PC-9 (cell line): ENCODE measurements at regions not wholly inside any gene's neighbourhood (a gene's known extent, or its start where the extent isn't known, plus 50 kb on each side); places are given as distances from the start of the nearest gene placed in this dataset.
"Not testable (repeated sequence)": the region's sequence is repeated elsewhere in the genome, so short reads cannot be mapped to it uniquely, and the experiment has no call there.

Experiments
- BruUV-seq: library from RNA; stranded (reverse); fragments of 400-500 nt; replicated peaks from 2 replicates; lab custom pipeline; 2021; lab: Mats Ljungman, UMichigan
- CTCF ChIA-PET: fragments of 300-600 bp; sonication (Branson Sonifier 250); formaldehyde crosslinking; loops from one replicate; lab custom pipeline; 2022; ENCODE audit warnings: antibody characterized with exemption; lab: Charles Lee
- POLR2A ChIA-PET: fragments of 300-600 bp; sonication (Branson Sonifier 250); formaldehyde crosslinking; loops from one replicate; lab custom pipeline; 2022; ENCODE audit warnings: antibody characterized with exemption; ENCODE audit not compliant: unreplicated experiment; lab: Charles Lee
- DNase-seq, 2 experiments: peaks; one replicate each; pipeline versions ENCODE4 v3.0.0 to v3.0.0-alpha.2; 2015 to 2022; ENCODE audit warnings: mixed read lengths in 1 of 2
- H2AFZ ChIP-seq: fragments of 200-600 bp; sonication (generic); 2 replicates; pipeline ENCODE4 v1.8.1; 2017; ENCODE audit warnings: antibody characterized with exemption
- H3F3A ChIP-seq: fragments of 200-600 bp; sonication (generic); 2 replicates; pipeline ENCODE4 v1.8.1; 2017; ENCODE audit warnings: antibody characterized with exemption, mild to moderate bottlenecking, low read depth; ENCODE audit not compliant: insufficient read depth
- H3K27ac ChIP-seq: fragments of 200-600 bp; sonication (generic); 2 replicates; pipeline ENCODE4 v1.6.1; 2016; ENCODE audit warnings: mixed run types
- H3K27me3 ChIP-seq: fragments of 200-600 bp; sonication (generic); 2 replicates; pipeline ENCODE4 v1.6.1; 2016; ENCODE audit warnings: low read depth, mixed run types; ENCODE audit not compliant: insufficient read depth
- H3K36me3 ChIP-seq: fragments of 200-600 bp; sonication (generic); 2 replicates; pipeline ENCODE4 v1.6.1; 2016; ENCODE audit warnings: low read depth, mixed run types
- H3K4me1 ChIP-seq: fragments of 200-600 bp; sonication (generic); replicated peaks from 2 replicates; pipeline ENCODE4 v1.6.1; 2016; ENCODE audit warnings: mixed run types; ENCODE audit not compliant: insufficient read depth
- H3K4me2 ChIP-seq: fragments of 200-600 bp; sonication (generic); 2 replicates; pipeline ENCODE4 v1.6.1; 2017; ENCODE audit warnings: mixed run types
- H3K4me3 ChIP-seq: fragments of 200-600 bp; sonication (generic); 2 replicates; pipeline ENCODE4 v1.6.1; 2016; ENCODE audit warnings: mixed run types
- H3K79me2 ChIP-seq: fragments of 200-600 bp; sonication (generic); 2 replicates; pipeline ENCODE4 v1.6.1; 2017; ENCODE audit warnings: low read depth, mixed run types
- H3K9me2 ChIP-seq: fragments of 200-600 bp; sonication (generic); 2 replicates; pipeline ENCODE4 v1.8.1; 2017; ENCODE audit warnings: mild to moderate bottlenecking; ENCODE audit not compliant: insufficient read depth
- H3K9me3 ChIP-seq: fragments of 200-600 bp; sonication (generic); 2 replicates; pipeline ENCODE4 v1.8.1; 2016; ENCODE audit warnings: low read depth; ENCODE audit not compliant: insufficient read depth
- H4K20me1 ChIP-seq: fragments of 200-600 bp; sonication (generic); 2 replicates; pipeline ENCODE4 v1.8.1; 2017; ENCODE audit not compliant: insufficient read depth
- EZH2 ChIP-seq: fragments of 200-600 bp; sonication (generic); IDR thresholded peaks from 2 replicates; pipeline ENCODE4 v1.8.0; 2017; ENCODE audit warnings: antibody characterized with exemption, low read depth
- intact Hi-C: fragments of 100-400 bp; cut with micrococcal nuclease; formaldehyde crosslinking; loops from one replicate; pipeline ENCODE4 v1.10.0; 2022; ENCODE audit not compliant: unreplicated experiment
- TF ChIP-seq, protein P1 (sequence below): fragments of 200-600 bp; sonication (generic); conservative IDR thresholded peaks from 2 replicates; pipeline ENCODE4 v1.6.1; 2017; ENCODE audit warnings: mixed run types, antibody characterized with exemption, mild to moderate bottlenecking, moderate library complexity

DNA sequence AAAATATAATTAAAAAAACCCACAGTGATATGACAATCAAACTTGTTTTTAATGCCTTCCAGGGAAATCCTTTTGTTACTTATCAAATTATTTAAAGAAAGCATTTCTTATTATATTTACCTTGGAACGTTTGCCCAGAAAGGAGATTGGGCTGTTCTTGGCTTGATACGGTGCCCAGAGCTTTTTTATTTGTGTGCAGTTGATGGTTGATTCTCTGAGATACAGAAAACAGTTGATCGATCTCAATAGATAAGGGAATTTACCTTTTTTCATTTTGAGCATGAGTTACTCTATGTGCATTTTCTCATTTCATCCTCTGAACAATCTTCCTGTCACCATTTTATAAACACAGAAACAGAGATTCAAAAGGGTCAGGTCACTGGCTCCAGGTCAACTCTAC, 72.5 kb upstream of the NEDD9 start:
- no peak for DNase-seq
- H3K27me3 ChIP-seq = no peaks in the 10 kb centered on the region
- no peaks in the 10 kb centered on the region for H4K20me1 ChIP-seq
- no peak for TF ChIP-seq EZH2
- TF ChIP-seq, protein P1, sequence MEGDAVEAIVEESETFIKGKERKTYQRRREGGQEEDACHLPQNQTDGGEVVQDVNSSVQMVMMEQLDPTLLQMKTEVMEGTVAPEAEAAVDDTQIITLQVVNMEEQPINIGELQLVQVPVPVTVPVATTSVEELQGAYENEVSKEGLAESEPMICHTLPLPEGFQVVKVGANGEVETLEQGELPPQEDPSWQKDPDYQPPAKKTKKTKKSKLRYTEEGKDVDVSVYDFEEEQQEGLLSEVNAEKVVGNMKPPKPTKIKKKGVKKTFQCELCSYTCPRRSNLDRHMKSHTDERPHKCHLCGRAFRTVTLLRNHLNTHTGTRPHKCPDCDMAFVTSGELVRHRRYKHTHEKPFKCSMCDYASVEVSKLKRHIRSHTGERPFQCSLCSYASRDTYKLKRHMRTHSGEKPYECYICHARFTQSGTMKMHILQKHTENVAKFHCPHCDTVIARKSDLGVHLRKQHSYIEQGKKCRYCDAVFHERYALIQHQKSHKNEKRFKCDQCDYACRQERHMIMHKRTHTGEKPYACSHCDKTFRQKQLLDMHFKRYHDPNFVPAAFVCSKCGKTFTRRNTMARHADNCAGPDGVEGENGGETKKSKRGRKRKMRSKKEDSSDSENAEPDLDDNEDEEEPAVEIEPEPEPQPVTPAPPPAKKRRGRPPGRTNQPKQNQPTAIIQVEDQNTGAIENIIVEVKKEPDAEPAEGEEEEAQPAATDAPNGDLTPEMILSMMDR = no peak
- ChIA-PET POLR2A (interaction anchor here (0.7 kb wide), 1 partner anchor 21 kb away, joined by 5 read pairs; no protein-coding TSS in a partner anchor), CTCF (no interaction called here)
- H3K9me2 ChIP-seq = no peaks in the 10 kb centered on the region
- H3K4me2 ChIP-seq = no peak overlapping the region
- H3K4me3 ChIP-seq = no peak overlapping the region
- intact Hi-C loops = no loop called here
- no peaks in the 10 kb centered on the region for H3K4me1 ChIP-seq
- no peaks in the 10 kb centered on the region for H3F3A ChIP-seq
- no TSS peak for BruUV-seq
- no peak overlapping the region for H3K27ac ChIP-seq
- no peaks in the 10 kb centered on the region for H3K9me3 ChIP-seq
- H3K36me3 ChIP-seq = no peaks in the 10 kb centered on the region
- H3K79me2 ChIP-seq = no peaks in the 10 kb centered on the region
- H2AFZ ChIP-seq = no peak overlapping the region

- intact Hi-C loops, H3K4me3 ChIP-seq, H4K20me1 ChIP-seq, H3K4me2 ChIP-seq, H3K27me3 ChIP-seq, H3K9me2 ChIP-seq, H3F3A ChIP-seq, BruUV-seq, H3K4me1 ChIP-seq, H3K79me2 ChIP-seq, DNase-seq, H3K36me3 ChIP-seq, H3K9me3 ChIP-seq, H2AFZ ChIP-seq, H3K27ac ChIP-seq, POLR2A ChIA-PET: not testable (repeated sequence)
- CTCF ChIA-PET = interaction anchor here (0.8 kb wide), 1 partner anchor 69 kb away, joined by 3 read pairs; no protein-coding TSS in a partner anchor
Measured at GRCh38 chr6:11299876-11300428, 67.5 kb upstream of the NEDD9 start.

DNA sequence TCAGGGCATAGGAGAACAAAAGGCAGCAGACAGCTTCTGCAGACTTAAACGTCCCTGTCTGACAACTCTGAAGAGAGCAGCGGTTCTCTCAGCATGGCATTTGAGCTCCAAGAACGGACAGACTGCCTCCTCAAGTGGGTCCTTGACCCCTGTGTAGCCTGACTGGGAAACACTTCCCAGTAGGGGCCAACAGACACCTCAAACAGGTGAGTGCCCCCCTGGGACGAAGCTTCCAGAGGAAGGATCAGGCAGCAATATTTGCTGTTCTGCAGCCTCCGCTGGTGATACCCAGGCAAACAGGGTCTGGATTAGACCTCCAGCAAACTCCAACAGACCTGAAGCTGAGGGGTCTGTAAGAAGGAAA, 66.9 kb upstream of the NEDD9 start:
- not testable (repeated sequence) for H3K4me1 ChIP-seq

DNA sequence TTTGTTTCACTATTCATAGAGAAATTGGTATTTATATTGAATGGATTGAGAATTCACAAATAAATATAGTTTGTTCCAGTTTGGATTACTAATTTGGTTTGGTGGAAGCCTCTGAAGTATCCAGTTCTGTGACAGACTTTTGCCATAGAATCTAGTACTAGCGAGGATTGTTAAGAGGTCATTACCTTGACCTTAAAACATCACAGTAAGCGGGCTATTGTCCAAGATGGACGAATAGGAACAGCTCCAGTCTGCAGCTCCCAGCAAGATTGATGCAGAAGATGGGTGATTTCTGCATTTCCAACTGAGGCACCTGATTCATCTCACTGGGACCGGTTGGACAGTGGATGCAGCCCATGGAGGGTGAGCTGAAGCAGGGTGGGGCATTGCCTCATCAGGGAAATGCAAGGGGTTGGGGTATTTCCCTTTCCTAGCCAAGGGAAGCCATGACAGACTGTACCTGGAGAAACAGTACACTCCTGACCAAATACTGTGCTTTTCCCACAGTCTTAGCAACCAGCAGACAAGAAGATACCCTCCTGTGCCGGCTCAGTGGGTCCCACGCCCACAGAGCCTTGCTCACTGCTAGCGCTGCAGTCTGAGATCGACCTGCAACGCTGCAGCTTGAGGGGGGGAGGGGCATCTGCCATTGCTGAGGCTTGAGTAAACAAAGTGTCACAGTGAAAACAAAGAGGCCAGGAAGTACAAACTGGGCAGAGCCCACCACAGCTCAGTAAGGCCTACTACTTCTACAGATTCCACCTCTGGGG, 66.4 kb upstream of the NEDD9 start:
- no peaks in the 10 kb centered on the region for H4K20me1 ChIP-seq
- no peak for TF ChIP-seq EZH2
- TF ChIP-seq, protein P1 = no peak
- ChIA-PET CTCF (interaction anchor here (0.8 kb wide), 1 partner anchor 68 kb away, joined by 3 read pairs; no protein-coding TSS in a partner anchor), POLR2A (no interaction called here)
- no peaks in the 10 kb centered on the region for H3K79me2 ChIP-seq
- DNase-seq = peak in 1 of 2 experiments; percentile 40
- no peaks in the 10 kb centered on the region for H3K27me3 ChIP-seq
- no peaks in the 10 kb centered on the region for H3K9me3 ChIP-seq
- H3K27ac ChIP-seq = no peak overlapping the region
- no peak overlapping the region for H3K4me2 ChIP-seq
- no peaks in the 10 kb centered on the region for H3K9me2 ChIP-seq
- intact Hi-C loops = no loop called here
- no peak overlapping the region for H2AFZ ChIP-seq
- no peaks in the 10 kb centered on the region for H3K4me1 ChIP-seq
- H3K4me3 ChIP-seq = no peak overlapping the region
- BruUV-seq = no TSS peak
- no peaks in the 10 kb centered on the region for H3F3A ChIP-seq
- H3K36me3 ChIP-seq = no peaks in the 10 kb centered on the region

More for the DNA sequence above, 66.9 kb upstream of the NEDD9 start:
- H3K9me2 ChIP-seq, H3K27me3 ChIP-seq, H2AFZ ChIP-seq, H3K27ac ChIP-seq, H3K4me3 ChIP-seq, H4K20me1 ChIP-seq, H3K4me2 ChIP-seq, H3F3A ChIP-seq, DNase-seq, POLR2A ChIA-PET, BruUV-seq, H3K36me3 ChIP-seq, H3K9me3 ChIP-seq, intact Hi-C loops, H3K79me2 ChIP-seq: not testable (repeated sequence)
- CTCF ChIA-PET = interaction anchor here (0.8 kb wide), 1 partner anchor 69 kb away, joined by 3 read pairs; no protein-coding TSS in a partner anchor
